ENCODE measurements at regions not wholly inside any gene's neighbourhood (a gene's known extent, or its start where the extent isn't known, plus 50 kb on each side); places are given as distances from the start of the nearest gene placed in this dataset.

GRCh38 chr4:53713296-53713695, 122.0 kb upstream of the LNX1 start:
- no peaks in the 10 kb centered on the region for H4K20me1 ChIP-seq (ENCODE audit: control insufficient read depth, extremely low read depth, insufficient read depth, low read length)
- no peaks in the 10 kb centered on the region for H3K27me3 ChIP-seq (ENCODE audit: control insufficient read depth, insufficient read depth, low read length)
- no peaks in the 10 kb centered on the region for H3K9me3 ChIP-seq (ENCODE audit: control insufficient read depth, insufficient read depth, low read depth, low read length)
- DNase-seq (ENCODE audit: low read depth in 2 of 2): no peak
- no peak overlapping the region for H2AFZ ChIP-seq (ENCODE audit: low read length)
- peaks cover 10% of the 10 kb centered on the region for H3K4me1 ChIP-seq (ENCODE audit: control insufficient read depth, extremely low read depth, insufficient read depth, low read length)
- no peak overlapping the region for H3K27ac ChIP-seq (ENCODE audit: insufficient read depth, low read length)
- H3K9ac ChIP-seq (ENCODE audit: insufficient read depth, low read length): no peak overlapping the region
- TF ChIP-seq EZH2 (IDR thresholded peaks at IDR 0.05; ENCODE audit: low read length, missing control alignments) (no peak), CTCF (conservative IDR thresholded peaks at IDR 0.05 in 1 of 2, IDR thresholded peaks at IDR 0.05 in 1 of 2; ENCODE audit: low read depth in 1 of 2, low read length in 2 of 2) (no peak)
- no peak overlapping the region for H3K4me2 ChIP-seq (ENCODE audit: extremely low read depth, insufficient read depth, low read length)
- no peak overlapping the region for H3K4me3 ChIP-seq (replicated peaks in 1 of 4; ENCODE audit: control extremely low read depth in 1 of 4, insufficient read depth in 1 of 4, low read depth in 3 of 4, low read length in 4 of 4)
- H3K36me3 ChIP-seq (ENCODE audit: control insufficient read depth, insufficient read depth, low read length): no peaks in the 10 kb centered on the region
- no peaks in the 10 kb centered on the region for H3K79me2 ChIP-seq (ENCODE audit: control insufficient read depth, insufficient read depth, low read length)

- Histone ChIP-seq H3K9ac (ENCODE audit: insufficient read depth, low read length) (no peak overlapping the region), H3K4me2 (ENCODE audit: extremely low read depth, insufficient read depth, low read length) (no peak overlapping the region), H3K79me2 (ENCODE audit: control insufficient read depth, insufficient read depth, low read length) (no peaks in the 10 kb centered on the region), H3K4me3 (replicated peaks in 1 of 4; ENCODE audit: control extremely low read depth in 1 of 4, insufficient read depth in 1 of 4, low read depth in 3 of 4, low read length in 4 of 4) (no peak overlapping the region), H2AFZ (ENCODE audit: low read length) (no peak overlapping the region), H3K9me3 (ENCODE audit: control insufficient read depth, insufficient read depth, low read depth, low read length) (no peaks in the 10 kb centered on the region), H3K27ac (ENCODE audit: insufficient read depth, low read length) (no peak overlapping the region), H3K4me1 (ENCODE audit: control insufficient read depth, extremely low read depth, insufficient read depth, low read length) (peaks cover 10% of the 10 kb centered on the region), H3K27me3 (ENCODE audit: control insufficient read depth, insufficient read depth, low read length) (no peaks in the 10 kb centered on the region), H3K36me3 (ENCODE audit: control insufficient read depth, insufficient read depth, low read length) (no peaks in the 10 kb centered on the region), H4K20me1 (ENCODE audit: control insufficient read depth, extremely low read depth, insufficient read depth, low read length) (no peaks in the 10 kb centered on the region)
- TF ChIP-seq EZH2 (IDR thresholded peaks at IDR 0.05; ENCODE audit: low read length, missing control alignments): no peak
- no peak for TF ChIP-seq CTCF (conservative IDR thresholded peaks at IDR 0.05 in 1 of 2, IDR thresholded peaks at IDR 0.05 in 1 of 2; ENCODE audit: low read depth in 1 of 2, low read length in 2 of 2)
- DNase-seq (ENCODE audit: low read depth in 2 of 2): no peak
These were observed 121.2 kb upstream of the LNX1 start for GRCh38 chr4:53712408-53713020.

- H3K9ac ChIP-seq (ENCODE audit: insufficient read depth, low read length): no peak overlapping the region
- no peaks in the 10 kb centered on the region for H4K20me1 ChIP-seq (ENCODE audit: control insufficient read depth, extremely low read depth, insufficient read depth, low read length)
- H3K27ac ChIP-seq (ENCODE audit: insufficient read depth, low read length): no peak overlapping the region
- H3K36me3 ChIP-seq (ENCODE audit: control insufficient read depth, insufficient read depth, low read length): no peaks in the 10 kb centered on the region
- H3K4me2 ChIP-seq (ENCODE audit: extremely low read depth, insufficient read depth, low read length): no peak overlapping the region
- H3K79me2 ChIP-seq (ENCODE audit: control insufficient read depth, insufficient read depth, low read length): no peaks in the 10 kb centered on the region
- H3K9me3 ChIP-seq (ENCODE audit: control insufficient read depth, insufficient read depth, low read depth, low read length): no peaks in the 10 kb centered on the region
- H3K27me3 ChIP-seq (ENCODE audit: control insufficient read depth, insufficient read depth, low read length): no peaks in the 10 kb centered on the region
- H2AFZ ChIP-seq (ENCODE audit: low read length): no peak overlapping the region
- no peak for DNase-seq (ENCODE audit: low read depth in 2 of 2)
- H3K4me1 ChIP-seq (ENCODE audit: control insufficient read depth, extremely low read depth, insufficient read depth, low read length): peaks cover 6% of the 10 kb centered on the region
- no peak overlapping the region for H3K4me3 ChIP-seq (replicated peaks in 1 of 4; ENCODE audit: control extremely low read depth in 1 of 4, insufficient read depth in 1 of 4, low read depth in 3 of 4, low read length in 4 of 4)
- TF ChIP-seq CTCF (conservative IDR thresholded peaks at IDR 0.05 in 1 of 2, IDR thresholded peaks at IDR 0.05 in 1 of 2; ENCODE audit: low read depth in 1 of 2, low read length in 2 of 2) (no peak), EZH2 (IDR thresholded peaks at IDR 0.05; ENCODE audit: low read length, missing control alignments) (no peak)
These were observed 120.6 kb upstream of the LNX1 start for GRCh38 chr4:53711926-53712325.
